ENCODE measurements at regions not wholly inside any gene's neighbourhood (a gene's known extent, or its start where the extent isn't known, plus 50 kb on each side); places are given as distances from the start of the nearest gene placed in this dataset.
"Not testable (repeated sequence)": the region's sequence is repeated elsewhere in the genome, so short reads cannot be mapped to it uniquely, and the experiment has no call there.

- Histone ChIP-seq H3K4me3 (ENCODE audit: low read depth in 1 of 2, low read length in 2 of 2) (no peak overlapping the region), H3K4me1 (ENCODE audit: insufficient read depth, low read length) (no peaks in the 10 kb centered on the region), H2AFZ (ENCODE audit: low read depth, low read length) (no peak overlapping the region), H3K27me3 (ENCODE audit: insufficient read depth, low read length, poor library complexity) (no peaks in the 10 kb centered on the region), H3K9ac (ENCODE audit: low read depth, low read length) (no peak overlapping the region), H3K27ac (ENCODE audit: low read length) (no peak overlapping the region), H3K4me2 (ENCODE audit: insufficient read depth, low read length) (no peak overlapping the region), H3K36me3 (ENCODE audit: insufficient read depth, low read length) (no peaks in the 10 kb centered on the region), H3K9me3 (ENCODE audit: insufficient read depth, low read length, severe bottlenecking) (no peaks in the 10 kb centered on the region), H4K20me1 (ENCODE audit: insufficient read depth, low read length) (no peaks in the 10 kb centered on the region), H3K79me2 (ENCODE audit: insufficient read depth, low read length) (no peaks in the 10 kb centered on the region)
- ATAC-seq (ENCODE audit: insufficient read depth, low read depth), result no peak
- TF ChIP-seq EZH2 (IDR thresholded peaks at IDR 0.05; ENCODE audit: borderline replicate concordance, low read depth, low read length, severe bottlenecking), result no peak
- TF ChIP-seq, protein P1, sequence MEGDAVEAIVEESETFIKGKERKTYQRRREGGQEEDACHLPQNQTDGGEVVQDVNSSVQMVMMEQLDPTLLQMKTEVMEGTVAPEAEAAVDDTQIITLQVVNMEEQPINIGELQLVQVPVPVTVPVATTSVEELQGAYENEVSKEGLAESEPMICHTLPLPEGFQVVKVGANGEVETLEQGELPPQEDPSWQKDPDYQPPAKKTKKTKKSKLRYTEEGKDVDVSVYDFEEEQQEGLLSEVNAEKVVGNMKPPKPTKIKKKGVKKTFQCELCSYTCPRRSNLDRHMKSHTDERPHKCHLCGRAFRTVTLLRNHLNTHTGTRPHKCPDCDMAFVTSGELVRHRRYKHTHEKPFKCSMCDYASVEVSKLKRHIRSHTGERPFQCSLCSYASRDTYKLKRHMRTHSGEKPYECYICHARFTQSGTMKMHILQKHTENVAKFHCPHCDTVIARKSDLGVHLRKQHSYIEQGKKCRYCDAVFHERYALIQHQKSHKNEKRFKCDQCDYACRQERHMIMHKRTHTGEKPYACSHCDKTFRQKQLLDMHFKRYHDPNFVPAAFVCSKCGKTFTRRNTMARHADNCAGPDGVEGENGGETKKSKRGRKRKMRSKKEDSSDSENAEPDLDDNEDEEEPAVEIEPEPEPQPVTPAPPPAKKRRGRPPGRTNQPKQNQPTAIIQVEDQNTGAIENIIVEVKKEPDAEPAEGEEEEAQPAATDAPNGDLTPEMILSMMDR (IDR thresholded peaks at IDR 0.05; ENCODE audit: borderline replicate concordance, extremely low read depth, low read length, poor library complexity, severe bottlenecking), result no peak
- DNase-seq, result no peak
Measured at GRCh38 chr10:55750458-55750857, 610.6 kb downstream of the ZWINT start.

DNA sequence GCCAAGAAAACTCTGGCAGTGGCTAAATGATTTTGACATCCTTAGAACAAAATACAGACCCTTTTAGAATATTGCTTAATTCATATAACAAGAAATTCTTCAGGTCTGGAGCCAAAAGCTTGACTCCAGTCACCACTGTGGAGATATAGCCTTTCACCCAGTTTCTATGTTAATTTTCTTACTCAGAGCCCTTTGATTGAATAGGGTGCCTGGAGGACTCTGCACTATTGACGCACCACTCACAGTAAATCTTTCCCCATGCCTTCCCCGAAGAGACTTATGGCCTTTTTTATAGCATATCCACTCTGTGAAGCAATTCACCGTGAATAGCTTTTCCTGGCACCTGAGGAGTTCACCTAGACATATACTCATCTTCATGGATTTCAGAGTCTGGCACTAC is 613.8 kb downstream of the ZWINT start:
- Histone ChIP-seq H3K4me2 (ENCODE audit: insufficient read depth, low read length) (no peak overlapping the region), H3K79me2 (ENCODE audit: insufficient read depth, low read length) (no peaks in the 10 kb centered on the region), H2AFZ (ENCODE audit: low read depth, low read length) (no peak overlapping the region), H4K20me1 (ENCODE audit: insufficient read depth, low read length) (no peaks in the 10 kb centered on the region), H3K27me3 (ENCODE audit: insufficient read depth, low read length, poor library complexity) (no peaks in the 10 kb centered on the region), H3K9me3 (ENCODE audit: insufficient read depth, low read length, severe bottlenecking) (no peaks in the 10 kb centered on the region), H3K36me3 (ENCODE audit: insufficient read depth, low read length) (no peaks in the 10 kb centered on the region), H3K27ac (ENCODE audit: low read length) (no peak overlapping the region), H3K4me3 (ENCODE audit: low read depth in 1 of 2, low read length in 2 of 2) (no peak overlapping the region), H3K4me1 (ENCODE audit: insufficient read depth, low read length) (no peaks in the 10 kb centered on the region), H3K9ac (ENCODE audit: low read depth, low read length) (no peak overlapping the region)
- TF ChIP-seq, protein P1 (IDR thresholded peaks at IDR 0.05; ENCODE audit: borderline replicate concordance, extremely low read depth, low read length, poor library complexity, severe bottlenecking), result no peak
- TF ChIP-seq EZH2 (IDR thresholded peaks at IDR 0.05; ENCODE audit: borderline replicate concordance, low read depth, low read length, severe bottlenecking), result no peak
- DNase-seq (no peak), ATAC-seq (ENCODE audit: insufficient read depth, low read depth) (no peak)

- Histone ChIP-seq H3K4me2 (ENCODE audit: insufficient read depth, low read length) (no peak overlapping the region), H3K9ac (ENCODE audit: low read depth, low read length) (no peak overlapping the region), H3K4me1 (ENCODE audit: insufficient read depth, low read length) (no peaks in the 10 kb centered on the region), H3K79me2 (ENCODE audit: insufficient read depth, low read length) (no peaks in the 10 kb centered on the region), H3K27ac (ENCODE audit: low read length) (no peak overlapping the region), H3K4me3 (ENCODE audit: low read depth in 1 of 2, low read length in 2 of 2) (no peak overlapping the region), H3K9me3 (ENCODE audit: insufficient read depth, low read length, severe bottlenecking) (no peaks in the 10 kb centered on the region), H2AFZ (ENCODE audit: low read depth, low read length) (no peak overlapping the region), H4K20me1 (ENCODE audit: insufficient read depth, low read length) (no peaks in the 10 kb centered on the region), H3K27me3 (ENCODE audit: insufficient read depth, low read length, poor library complexity) (no peaks in the 10 kb centered on the region), H3K36me3 (ENCODE audit: insufficient read depth, low read length) (no peaks in the 10 kb centered on the region)
- TF ChIP-seq EZH2 (IDR thresholded peaks at IDR 0.05; ENCODE audit: borderline replicate concordance, low read depth, low read length, severe bottlenecking), result no peak
- TF ChIP-seq, protein P1 (IDR thresholded peaks at IDR 0.05; ENCODE audit: borderline replicate concordance, extremely low read depth, low read length, poor library complexity, severe bottlenecking), result no peak
- DNase-seq (no peak), ATAC-seq (ENCODE audit: insufficient read depth, low read depth) (no peak)
Measured at GRCh38 chr10:55746002-55746401, 615.1 kb downstream of the ZWINT start.

GRCh38 chr10:55742487-55742886 is 618.6 kb downstream of the ZWINT start:
- Histone ChIP-seq H3K27ac (ENCODE audit: low read length) (no peak overlapping the region), H3K27me3 (ENCODE audit: insufficient read depth, low read length, poor library complexity) (no peaks in the 10 kb centered on the region), H3K4me2 (ENCODE audit: insufficient read depth, low read length) (no peak overlapping the region), H3K36me3 (ENCODE audit: insufficient read depth, low read length) (no peaks in the 10 kb centered on the region), H3K4me1 (ENCODE audit: insufficient read depth, low read length) (no peaks in the 10 kb centered on the region), H3K79me2 (ENCODE audit: insufficient read depth, low read length) (no peaks in the 10 kb centered on the region), H2AFZ (ENCODE audit: low read depth, low read length) (no peak overlapping the region), H4K20me1 (ENCODE audit: insufficient read depth, low read length) (no peaks in the 10 kb centered on the region), H3K9ac (ENCODE audit: low read depth, low read length) (no peak overlapping the region), H3K4me3 (ENCODE audit: low read depth in 1 of 2, low read length in 2 of 2) (no peak overlapping the region), H3K9me3 (ENCODE audit: insufficient read depth, low read length, severe bottlenecking) (no peaks in the 10 kb centered on the region)
- no peak for TF ChIP-seq EZH2 (IDR thresholded peaks at IDR 0.05; ENCODE audit: borderline replicate concordance, low read depth, low read length, severe bottlenecking)
- TF ChIP-seq, protein P1 (IDR thresholded peaks at IDR 0.05; ENCODE audit: borderline replicate concordance, extremely low read depth, low read length, poor library complexity, severe bottlenecking), result no peak
- ATAC-seq (ENCODE audit: insufficient read depth, low read depth), result no peak
- DNase-seq, result no peak

GRCh38 chr10:55740767-55741166 is 620.3 kb downstream of the ZWINT start:
- H3K4me1 ChIP-seq (ENCODE audit: insufficient read depth, low read length); H3K36me3 ChIP-seq (ENCODE audit: insufficient read depth, low read length); H3K79me2 ChIP-seq (ENCODE audit: insufficient read depth, low read length); DNase-seq; H3K27me3 ChIP-seq (ENCODE audit: insufficient read depth, low read length, poor library complexity); H3K4me2 ChIP-seq (ENCODE audit: insufficient read depth, low read length); H3K4me3 ChIP-seq (ENCODE audit: low read depth in 1 of 2, low read length in 2 of 2); H2AFZ ChIP-seq (ENCODE audit: low read depth, low read length); H4K20me1 ChIP-seq (ENCODE audit: insufficient read depth, low read length); H3K27ac ChIP-seq (ENCODE audit: low read length); H3K9me3 ChIP-seq (ENCODE audit: insufficient read depth, low read length, severe bottlenecking); ATAC-seq (ENCODE audit: insufficient read depth, low read depth); H3K9ac ChIP-seq (ENCODE audit: low read depth, low read length): not testable (repeated sequence)

Data from DND-41 (cell line).